ENCODE measurements at regions not wholly inside any gene's neighbourhood (a gene's known extent, or its start where the extent isn't known, plus 50 kb on each side); places are given as distances from the start of the nearest gene placed in this dataset.

GRCh38 chr16:9300252-9300651 is 208.8 kb downstream of the HAPSTR1 start:
- TF ChIP-seq CTCF (IDR thresholded peaks at IDR 0.05; ENCODE audit: insufficient read depth, low read depth, low read length) = no peak
- Histone ChIP-seq H3K27me3 (ENCODE audit: control insufficient read depth, insufficient read depth, low read length) (no peaks in the 10 kb centered on the region), H3K4me3 (ENCODE audit: low read depth, low read length) (no peak overlapping the region), H3K36me3 (ENCODE audit: control insufficient read depth, insufficient read depth, low read length) (no peaks in the 10 kb centered on the region)
- ChIA-PET CTCF (interaction anchor here (0.9 kb wide), 1 partner anchor 10 kb away, joined by 3 read pairs; no protein-coding TSS in a partner anchor), POLR2A (no interaction called here)
- no peak for DNase-seq (ENCODE audit: low read depth)

- no peak for DNase-seq (ENCODE audit: low read depth)
- no peak for TF ChIP-seq CTCF (IDR thresholded peaks at IDR 0.05; ENCODE audit: insufficient read depth, low read depth, low read length)
- CTCF ChIA-PET = no interaction called here
Observed at GRCh38 chr16:9302072-9302471, 210.6 kb downstream of the HAPSTR1 start.

DNA sequence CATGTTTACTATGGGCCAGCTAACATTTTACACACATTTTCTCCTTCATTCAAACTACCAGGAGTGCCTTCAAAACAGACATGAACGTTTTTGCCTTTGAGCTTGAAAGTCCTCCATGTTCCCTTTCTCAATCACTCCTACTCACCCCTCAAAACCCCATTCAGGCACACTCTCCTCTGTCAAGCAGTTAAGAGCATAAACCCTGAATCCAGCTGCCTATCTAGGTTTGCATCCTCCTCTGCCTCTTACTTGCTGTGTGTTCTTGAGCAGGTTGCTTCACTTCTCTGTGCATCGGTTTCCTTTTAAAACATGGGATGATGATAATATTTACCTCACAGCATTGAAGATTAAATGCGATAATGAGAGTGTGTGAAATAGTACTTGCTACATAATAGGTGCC is 215.3 kb downstream of the HAPSTR1 start:
- POLR2A ChIA-PET = no interaction called here
- CTCF ChIA-PET = no interaction called here

More at GRCh38 chr16:9302072-9302471, 210.6 kb downstream of the HAPSTR1 start:
- Histone ChIP-seq H3K4me3 (ENCODE audit: low read depth, low read length) (no peak overlapping the region), H3K27me3 (ENCODE audit: control insufficient read depth, insufficient read depth, low read length) (no peaks in the 10 kb centered on the region), H3K36me3 (ENCODE audit: control insufficient read depth, insufficient read depth, low read length) (no peaks in the 10 kb centered on the region)
- POLR2A ChIA-PET = no interaction called here

GRCh38 chr16:9307446-9307845 is 216.0 kb downstream of the HAPSTR1 start:
- no peak for DNase-seq (ENCODE audit: low read depth)
- no peak overlapping the region for H3K4me3 ChIP-seq (ENCODE audit: low read depth, low read length)
- ChIA-PET POLR2A (no interaction called here), CTCF (no interaction called here)
- TF ChIP-seq CTCF (IDR thresholded peaks at IDR 0.05; ENCODE audit: insufficient read depth, low read depth, low read length) = no peak
- H3K36me3 ChIP-seq (ENCODE audit: control insufficient read depth, insufficient read depth, low read length) = no peaks in the 10 kb centered on the region
- no peaks in the 10 kb centered on the region for H3K27me3 ChIP-seq (ENCODE audit: control insufficient read depth, insufficient read depth, low read length)

More for the DNA sequence above, 215.3 kb downstream of the HAPSTR1 start:
- no peaks in the 10 kb centered on the region for H3K36me3 ChIP-seq (ENCODE audit: control insufficient read depth, insufficient read depth, low read length)
- no peak for TF ChIP-seq CTCF (IDR thresholded peaks at IDR 0.05; ENCODE audit: insufficient read depth, low read depth, low read length)
- DNase-seq (ENCODE audit: low read depth) = no peak
- H3K27me3 ChIP-seq (ENCODE audit: control insufficient read depth, insufficient read depth, low read length) = no peaks in the 10 kb centered on the region
- no peak overlapping the region for H3K4me3 ChIP-seq (ENCODE audit: low read depth, low read length)

DNA sequence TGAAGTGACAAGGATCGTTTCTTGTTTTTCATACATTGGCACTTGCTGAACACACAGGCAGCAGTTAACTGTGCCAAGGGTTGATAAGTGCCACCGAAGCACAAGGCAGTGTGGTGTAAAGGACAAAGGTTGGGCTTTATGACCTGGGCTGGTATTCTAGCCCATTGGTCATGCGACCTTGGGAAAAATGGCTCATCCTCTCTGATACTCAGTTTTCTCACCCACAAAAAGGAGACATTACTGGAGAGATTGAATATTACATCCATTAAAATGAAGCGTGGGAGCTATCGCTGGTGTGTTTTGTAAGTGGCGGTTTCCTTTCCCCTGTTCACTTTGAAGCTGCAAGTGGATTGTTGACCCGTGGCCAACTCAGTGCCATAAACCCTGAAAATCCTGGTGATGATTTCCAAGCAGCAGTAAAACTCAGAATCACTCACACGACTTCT is 216.9 kb downstream of the HAPSTR1 start:
- no peak for TF ChIP-seq CTCF (IDR thresholded peaks at IDR 0.05; ENCODE audit: insufficient read depth, low read depth, low read length)
- Histone ChIP-seq H3K36me3 (ENCODE audit: control insufficient read depth, insufficient read depth, low read length) (no peaks in the 10 kb centered on the region), H3K27me3 (ENCODE audit: control insufficient read depth, insufficient read depth, low read length) (no peaks in the 10 kb centered on the region), H3K4me3 (ENCODE audit: low read depth, low read length) (no peak overlapping the region)
- DNase-seq (ENCODE audit: low read depth) = no peak
- ChIA-PET POLR2A (no interaction called here), CTCF (no interaction called here)

All from BJ (cell line).